ENCODE measurements at regions not wholly inside any gene's neighbourhood (a gene's known extent, or its start where the extent isn't known, plus 50 kb on each side); places are given as distances from the start of the nearest gene placed in this dataset.

DNA sequence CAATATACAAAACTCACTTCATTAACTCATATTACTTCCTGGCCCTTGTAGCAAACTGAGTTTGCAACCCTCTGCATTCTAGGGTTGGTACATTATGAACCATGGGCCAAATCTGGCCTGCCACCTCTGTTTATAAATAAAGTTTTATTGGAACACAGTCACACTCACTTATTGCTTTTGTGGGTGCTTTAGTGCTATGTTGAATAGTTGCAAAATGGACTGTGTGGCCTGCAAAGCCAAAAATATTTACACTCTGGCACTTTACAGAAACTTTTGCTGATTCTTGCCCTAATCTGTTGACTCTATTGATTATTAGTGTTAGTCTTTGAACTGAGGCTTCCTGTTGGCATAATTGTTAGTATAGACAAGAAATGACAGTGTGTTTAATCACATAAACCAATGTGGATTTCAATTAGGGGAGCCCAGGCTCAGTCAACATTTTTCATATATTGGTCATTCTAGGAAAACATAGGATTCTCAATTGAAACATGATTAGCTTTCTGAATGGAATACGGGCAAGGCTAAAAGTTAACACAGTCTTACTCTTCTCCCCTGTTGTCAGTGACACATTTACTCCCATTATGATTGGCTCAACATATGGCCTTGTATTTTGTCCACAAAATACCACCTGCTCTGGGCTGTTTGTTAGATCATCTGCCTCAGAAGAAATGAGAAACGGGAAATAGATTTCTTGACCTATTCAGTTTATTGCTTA, 241.9 kb upstream of the ZFP64 start:
- no peak for DNase-seq (ENCODE audit: low spot score in 2 of 2)
- no peaks in the 10 kb centered on the region for H3K27me3 ChIP-seq
- TF ChIP-seq, protein P1, sequence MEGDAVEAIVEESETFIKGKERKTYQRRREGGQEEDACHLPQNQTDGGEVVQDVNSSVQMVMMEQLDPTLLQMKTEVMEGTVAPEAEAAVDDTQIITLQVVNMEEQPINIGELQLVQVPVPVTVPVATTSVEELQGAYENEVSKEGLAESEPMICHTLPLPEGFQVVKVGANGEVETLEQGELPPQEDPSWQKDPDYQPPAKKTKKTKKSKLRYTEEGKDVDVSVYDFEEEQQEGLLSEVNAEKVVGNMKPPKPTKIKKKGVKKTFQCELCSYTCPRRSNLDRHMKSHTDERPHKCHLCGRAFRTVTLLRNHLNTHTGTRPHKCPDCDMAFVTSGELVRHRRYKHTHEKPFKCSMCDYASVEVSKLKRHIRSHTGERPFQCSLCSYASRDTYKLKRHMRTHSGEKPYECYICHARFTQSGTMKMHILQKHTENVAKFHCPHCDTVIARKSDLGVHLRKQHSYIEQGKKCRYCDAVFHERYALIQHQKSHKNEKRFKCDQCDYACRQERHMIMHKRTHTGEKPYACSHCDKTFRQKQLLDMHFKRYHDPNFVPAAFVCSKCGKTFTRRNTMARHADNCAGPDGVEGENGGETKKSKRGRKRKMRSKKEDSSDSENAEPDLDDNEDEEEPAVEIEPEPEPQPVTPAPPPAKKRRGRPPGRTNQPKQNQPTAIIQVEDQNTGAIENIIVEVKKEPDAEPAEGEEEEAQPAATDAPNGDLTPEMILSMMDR (IDR thresholded peaks at IDR 0.05) = no peak
- H3K36me3 ChIP-seq = no peaks in the 10 kb centered on the region
- H3K9me3 ChIP-seq = no peaks in the 10 kb centered on the region
- no peak overlapping the region for H3K4me3 ChIP-seq
- intact Hi-C loops (cut with DNase I) = no loop called here
- H3K4me1 ChIP-seq = no peaks in the 10 kb centered on the region
- H3K27ac ChIP-seq = no peak overlapping the region

DNA sequence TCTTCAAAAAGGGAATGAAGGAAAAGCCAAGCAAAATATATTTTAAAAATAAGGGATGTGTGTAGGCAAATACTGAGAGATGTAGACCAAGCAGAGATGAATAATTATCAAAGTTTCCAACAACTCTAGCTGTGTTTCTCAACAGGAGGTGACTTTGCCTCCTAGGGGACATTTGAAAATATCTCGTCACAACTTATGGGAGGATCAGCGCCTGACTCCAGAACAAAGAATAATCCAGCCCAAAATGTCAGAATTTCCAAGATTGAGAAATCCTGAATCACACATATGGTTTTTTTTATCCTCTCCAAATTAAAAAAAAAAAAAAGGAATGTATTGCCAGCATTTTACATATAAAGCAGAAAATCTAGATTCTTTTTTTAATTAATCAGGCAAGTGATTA, 241.2 kb upstream of the ZFP64 start:
- H3K36me3 ChIP-seq = no peaks in the 10 kb centered on the region
- H3K27me3 ChIP-seq = no peaks in the 10 kb centered on the region
- DNase-seq (ENCODE audit: low spot score in 2 of 2) = no peak
- H3K9me3 ChIP-seq = no peaks in the 10 kb centered on the region
- no peak overlapping the region for H3K4me3 ChIP-seq
- intact Hi-C loops (cut with DNase I) = no loop called here
- TF ChIP-seq, protein P1 (IDR thresholded peaks at IDR 0.05) = no peak
- H3K27ac ChIP-seq = no peak overlapping the region
- H3K4me1 ChIP-seq = no peaks in the 10 kb centered on the region

DNA sequence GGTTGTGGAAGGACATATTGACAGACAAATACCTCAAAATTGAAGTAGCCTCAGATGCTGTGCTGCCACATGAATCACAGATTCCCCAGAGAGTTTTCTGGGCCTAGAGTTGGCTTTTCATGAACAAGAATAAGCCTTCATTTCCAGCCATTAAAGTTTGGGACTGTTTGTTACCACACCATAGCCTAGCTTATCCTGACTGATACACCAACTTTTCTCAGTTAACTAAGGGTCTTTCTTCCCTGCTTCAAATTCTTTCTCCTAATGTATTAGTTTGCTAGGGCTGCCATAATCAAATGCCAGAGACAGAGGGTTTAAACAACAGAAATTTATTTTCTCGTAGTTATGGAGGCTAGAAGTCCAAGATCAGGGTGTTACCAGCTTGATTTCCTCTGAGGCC, 237.4 kb upstream of the ZFP64 start:
- Histone ChIP-seq H3K4me3 (no peak overlapping the region), H3K4me1 (no peaks in the 10 kb centered on the region), H3K36me3 (no peaks in the 10 kb centered on the region), H3K27ac (no peak overlapping the region), H3K27me3 (no peaks in the 10 kb centered on the region), H3K9me3 (no peaks in the 10 kb centered on the region)
- intact Hi-C loops (cut with DNase I) = no loop called here
- no peak for DNase-seq (ENCODE audit: low spot score in 2 of 2)
- TF ChIP-seq, protein P1 (IDR thresholded peaks at IDR 0.05) = no peak

DNA sequence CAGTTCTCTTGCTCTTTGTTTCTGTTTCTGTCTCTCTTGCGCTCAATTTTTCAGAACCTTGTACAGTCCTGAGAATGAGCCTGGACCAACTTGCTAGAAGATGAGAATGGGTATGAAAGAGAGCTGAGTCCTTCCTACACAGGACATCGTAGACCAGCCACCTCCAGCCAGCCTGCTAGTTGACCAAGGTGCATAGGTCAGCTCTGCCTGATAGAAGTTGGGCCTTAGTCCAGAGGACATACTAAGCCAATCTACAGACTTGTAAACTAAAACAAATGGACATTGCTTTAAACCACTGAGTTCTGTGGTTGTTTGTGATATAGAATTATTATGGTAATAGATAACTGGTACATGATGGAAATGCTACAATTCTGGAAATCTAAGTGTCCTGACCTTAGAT, 236.4 kb upstream of the ZFP64 start:
- H3K9me3 ChIP-seq = no peaks in the 10 kb centered on the region
- no peaks in the 10 kb centered on the region for H3K36me3 ChIP-seq
- H3K27me3 ChIP-seq = no peaks in the 10 kb centered on the region
- TF ChIP-seq, protein P1 (IDR thresholded peaks at IDR 0.05) = no peak
- intact Hi-C loops (cut with DNase I) = no loop called here
- no peak overlapping the region for H3K4me3 ChIP-seq
- H3K4me1 ChIP-seq = no peaks in the 10 kb centered on the region
- no peak for DNase-seq (ENCODE audit: low spot score in 2 of 2)
- no peak overlapping the region for H3K27ac ChIP-seq

DNA sequence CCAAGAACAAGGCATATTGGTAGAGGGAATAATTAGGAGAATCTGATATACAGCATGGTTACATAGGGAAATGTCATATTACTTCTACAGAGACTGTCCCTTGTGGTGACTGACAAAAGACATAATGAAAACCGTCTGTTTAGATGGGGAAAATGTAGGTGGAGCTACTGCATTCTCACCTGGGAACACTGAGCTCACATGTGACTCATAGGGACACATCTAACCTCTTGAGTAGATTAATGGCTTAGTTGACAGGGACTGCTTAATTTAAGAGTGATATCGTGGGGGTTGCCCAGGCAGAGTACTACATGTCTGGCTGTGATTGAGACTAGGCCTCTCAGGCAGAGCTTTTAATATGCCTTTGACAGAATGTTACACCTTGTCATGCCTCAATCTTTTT, 235.3 kb upstream of the ZFP64 start:
- no peaks in the 10 kb centered on the region for H3K36me3 ChIP-seq
- intact Hi-C loops (cut with DNase I) = no loop called here
- H3K4me1 ChIP-seq = no peaks in the 10 kb centered on the region
- H3K9me3 ChIP-seq = no peaks in the 10 kb centered on the region
- H3K4me3 ChIP-seq = no peak overlapping the region
- TF ChIP-seq, protein P1 (IDR thresholded peaks at IDR 0.05) = no peak
- no peak overlapping the region for H3K27ac ChIP-seq
- DNase-seq (ENCODE audit: low spot score in 2 of 2) = no peak
- no peaks in the 10 kb centered on the region for H3K27me3 ChIP-seq

DNA sequence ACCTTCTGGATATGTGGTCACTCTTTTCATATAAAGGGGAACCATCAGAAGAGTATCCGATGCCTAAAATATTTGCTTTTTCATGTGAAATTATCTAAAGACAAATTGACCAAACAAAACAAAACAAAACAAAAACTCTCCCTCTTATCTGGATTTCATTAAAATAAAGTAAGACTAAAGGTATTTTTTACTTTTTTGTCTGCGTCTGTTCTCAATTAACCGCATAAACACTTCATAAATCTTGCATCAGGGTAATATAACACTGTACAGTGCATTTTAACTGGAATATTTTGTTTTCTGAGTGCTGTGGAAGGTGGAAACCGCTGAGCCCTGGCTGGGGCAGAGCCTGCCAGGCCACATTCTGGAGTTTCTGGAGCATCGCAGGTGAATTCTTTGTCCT, 234.1 kb upstream of the ZFP64 start:
- intact Hi-C loops (cut with DNase I) = no loop called here

More for the DNA sequence above, 234.1 kb upstream of the ZFP64 start:
- no peak overlapping the region for H3K4me3 ChIP-seq
- no peaks in the 10 kb centered on the region for H3K4me1 ChIP-seq
- H3K27me3 ChIP-seq = no peaks in the 10 kb centered on the region
- no peaks in the 10 kb centered on the region for H3K36me3 ChIP-seq
- no peaks in the 10 kb centered on the region for H3K9me3 ChIP-seq
- DNase-seq (ENCODE audit: low spot score in 2 of 2) = no peak
- H3K27ac ChIP-seq = no peak overlapping the region
- TF ChIP-seq, protein P1 (IDR thresholded peaks at IDR 0.05) = no peak

Data from ascending aorta (tissue), 2 donors.